WTC11 (cell line): ENCODE measurements at regions not wholly inside any gene's neighbourhood (a gene's known extent, or its start where the extent isn't known, plus 50 kb on each side); places are given as distances from the start of the nearest gene placed in this dataset.

Experiments
- ESRRA ChIP-seq: sonication (generic); formaldehyde crosslinking; IDR thresholded peaks from 2 replicates; pipeline ENCODE4 v1.8.1; 2022; ENCODE audit warnings: mild to moderate bottlenecking, missing genetic modification reagents, borderline replicate concordance
- ETV6 ChIP-seq: sonication (generic); formaldehyde crosslinking; IDR thresholded peaks from 2 replicates; pipeline ENCODE4 v1.8.1; 2022; ENCODE audit warnings: mild to moderate bottlenecking, missing genetic modification reagents
- TF ChIP-seq, protein P1 (sequence below): sonication (generic); formaldehyde crosslinking; IDR thresholded peaks from 2 replicates; pipeline ENCODE4 v1.8.1; 2023; ENCODE audit warnings: mild to moderate bottlenecking, missing genetic modification reagents, moderate library complexity
- TF ChIP-seq, protein P2 (sequence below): fragments of 200-600 bp; IDR thresholded peaks from 2 replicates; pipeline ENCODE4 v1.8.0; 2022; ENCODE audit warnings: antibody characterized with exemption
- TF ChIP-seq, protein P3 (sequence below): sonication (generic); formaldehyde crosslinking; IDR thresholded peaks from 2 replicates; pipeline ENCODE4 v1.8.0; 2022; ENCODE audit warnings: mild to moderate bottlenecking, missing genetic modification reagents
- TF ChIP-seq, protein P4 (sequence below): sonication (generic); formaldehyde crosslinking; IDR thresholded peaks from 2 replicates; pipeline ENCODE4 v1.8.1; 2023; ENCODE audit warnings: mild to moderate bottlenecking, moderate library complexity, missing genetic modification reagents

DNA sequence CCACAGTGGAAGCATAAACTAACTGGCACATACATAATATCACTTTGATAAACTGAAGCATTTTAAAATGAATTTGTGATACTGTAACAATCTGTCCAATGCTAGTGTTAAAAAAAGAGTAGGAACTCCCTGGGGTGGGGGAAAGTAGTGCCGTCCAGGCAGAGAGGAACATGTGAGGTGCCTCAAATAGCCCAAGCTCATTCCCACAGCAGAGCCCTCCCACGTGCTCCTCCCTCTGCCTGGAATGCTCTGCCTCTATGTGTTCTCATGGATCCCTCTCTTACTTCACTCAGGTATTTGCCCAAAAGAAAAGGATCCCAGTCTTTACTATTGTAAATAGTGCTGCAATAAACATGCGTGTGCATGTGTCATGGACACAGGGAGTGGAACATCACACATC is 188.1 kb downstream of the NHLRC3 start:
- TF ChIP-seq, protein P1, sequence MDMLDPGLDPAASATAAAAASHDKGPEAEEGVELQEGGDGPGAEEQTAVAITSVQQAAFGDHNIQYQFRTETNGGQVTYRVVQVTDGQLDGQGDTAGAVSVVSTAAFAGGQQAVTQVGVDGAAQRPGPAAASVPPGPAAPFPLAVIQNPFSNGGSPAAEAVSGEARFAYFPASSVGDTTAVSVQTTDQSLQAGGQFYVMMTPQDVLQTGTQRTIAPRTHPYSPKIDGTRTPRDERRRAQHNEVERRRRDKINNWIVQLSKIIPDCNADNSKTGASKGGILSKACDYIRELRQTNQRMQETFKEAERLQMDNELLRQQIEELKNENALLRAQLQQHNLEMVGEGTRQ (CRISPR knock-in tag): no peak
- TF ChIP-seq, protein P2, sequence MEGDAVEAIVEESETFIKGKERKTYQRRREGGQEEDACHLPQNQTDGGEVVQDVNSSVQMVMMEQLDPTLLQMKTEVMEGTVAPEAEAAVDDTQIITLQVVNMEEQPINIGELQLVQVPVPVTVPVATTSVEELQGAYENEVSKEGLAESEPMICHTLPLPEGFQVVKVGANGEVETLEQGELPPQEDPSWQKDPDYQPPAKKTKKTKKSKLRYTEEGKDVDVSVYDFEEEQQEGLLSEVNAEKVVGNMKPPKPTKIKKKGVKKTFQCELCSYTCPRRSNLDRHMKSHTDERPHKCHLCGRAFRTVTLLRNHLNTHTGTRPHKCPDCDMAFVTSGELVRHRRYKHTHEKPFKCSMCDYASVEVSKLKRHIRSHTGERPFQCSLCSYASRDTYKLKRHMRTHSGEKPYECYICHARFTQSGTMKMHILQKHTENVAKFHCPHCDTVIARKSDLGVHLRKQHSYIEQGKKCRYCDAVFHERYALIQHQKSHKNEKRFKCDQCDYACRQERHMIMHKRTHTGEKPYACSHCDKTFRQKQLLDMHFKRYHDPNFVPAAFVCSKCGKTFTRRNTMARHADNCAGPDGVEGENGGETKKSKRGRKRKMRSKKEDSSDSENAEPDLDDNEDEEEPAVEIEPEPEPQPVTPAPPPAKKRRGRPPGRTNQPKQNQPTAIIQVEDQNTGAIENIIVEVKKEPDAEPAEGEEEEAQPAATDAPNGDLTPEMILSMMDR: no peak
- TF ChIP-seq ETV6 (CRISPR knock-in tag): no peak
- TF ChIP-seq, protein P3, sequence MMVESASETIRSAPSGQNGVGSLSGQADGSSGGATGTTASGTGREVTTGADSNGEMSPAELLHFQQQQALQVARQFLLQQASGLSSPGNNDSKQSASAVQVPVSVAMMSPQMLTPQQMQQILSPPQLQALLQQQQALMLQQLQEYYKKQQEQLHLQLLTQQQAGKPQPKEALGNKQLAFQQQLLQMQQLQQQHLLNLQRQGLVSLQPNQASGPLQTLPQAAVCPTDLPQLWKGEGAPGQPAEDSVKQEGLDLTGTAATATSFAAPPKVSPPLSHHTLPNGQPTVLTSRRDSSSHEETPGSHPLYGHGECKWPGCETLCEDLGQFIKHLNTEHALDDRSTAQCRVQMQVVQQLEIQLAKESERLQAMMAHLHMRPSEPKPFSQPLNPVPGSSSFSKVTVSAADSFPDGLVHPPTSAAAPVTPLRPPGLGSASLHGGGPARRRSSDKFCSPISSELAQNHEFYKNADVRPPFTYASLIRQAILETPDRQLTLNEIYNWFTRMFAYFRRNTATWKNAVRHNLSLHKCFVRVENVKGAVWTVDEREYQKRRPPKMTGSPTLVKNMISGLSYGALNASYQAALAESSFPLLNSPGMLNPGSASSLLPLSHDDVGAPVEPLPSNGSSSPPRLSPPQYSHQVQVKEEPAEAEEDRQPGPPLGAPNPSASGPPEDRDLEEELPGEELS (CRISPR knock-in tag): no peak
- no peak for TF ChIP-seq ESRRA
- TF ChIP-seq, protein P4, sequence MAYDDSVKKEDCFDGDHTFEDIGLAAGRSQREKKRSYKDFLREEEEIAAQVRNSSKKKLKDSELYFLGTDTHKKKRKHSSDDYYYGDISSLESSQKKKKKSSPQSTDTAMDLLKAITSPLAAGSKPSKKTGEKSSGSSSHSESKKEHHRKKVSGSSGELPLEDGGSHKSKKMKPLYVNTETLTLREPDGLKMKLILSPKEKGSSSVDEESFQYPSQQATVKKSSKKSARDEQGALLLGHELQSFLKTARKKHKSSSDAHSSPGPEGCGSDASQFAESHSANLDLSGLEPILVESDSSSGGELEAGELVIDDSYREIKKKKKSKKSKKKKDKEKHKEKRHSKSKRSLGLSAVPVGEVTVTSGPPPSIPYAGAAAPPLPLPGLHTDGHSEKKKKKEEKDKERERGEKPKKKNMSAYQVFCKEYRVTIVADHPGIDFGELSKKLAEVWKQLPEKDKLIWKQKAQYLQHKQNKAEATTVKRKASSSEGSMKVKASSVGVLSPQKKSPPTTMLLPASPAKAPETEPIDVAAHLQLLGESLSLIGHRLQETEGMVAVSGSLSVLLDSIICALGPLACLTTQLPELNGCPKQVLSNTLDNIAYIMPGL (CRISPR knock-in tag): no peak
